B cell (primary cell): ENCODE measurements at regions not wholly inside any gene's neighbourhood (a gene's known extent, or its start where the extent isn't known, plus 50 kb on each side); places are given as distances from the start of the nearest gene placed in this dataset.

Source experiments
- ATAC-seq: fragments of 200-7000 bp; cut with Tn5 transposase; one replicate; pipeline ENCODE4 v1.10.0; 2021; ENCODE audit warnings: low read depth, mild to moderate bottlenecking, moderate number of reproducible peaks, moderate library complexity
- CTCF ChIA-PET: fragments of 350-600 bp; sonication (Branson Sonifier 250); formaldehyde crosslinking; loops from one replicate; lab custom pipeline; 2021; ENCODE audit warnings: antibody characterized with exemption, inconsistent platforms; lab: Charles Lee
- POLR2A ChIA-PET: fragments of 350-600 bp; sonication (Branson Sonifier 250); formaldehyde crosslinking; loops from one replicate; lab custom pipeline; 2021; ENCODE audit warnings: antibody characterized with exemption; lab: Charles Lee
- DNase-seq: peaks from one replicate; pipeline ENCODE4 v3.0.0; 2013
- H2AFZ ChIP-seq: 2 replicates; pipeline ENCODE4 v1.6.1; 2012; ENCODE audit warnings: mild to moderate bottlenecking, low read depth, low read length; ENCODE audit not compliant: insufficient read depth, poor library complexity, severe bottlenecking
- H3K27ac ChIP-seq, 2 donors: 1 replicate in 1 of 2; 2 replicates in 1 of 2; pipeline ENCODE4 v1.5.1; 2012 to 2013; ENCODE audit warnings: low read length in 2 of 2, mild to moderate bottlenecking in 2 of 2, moderate library complexity in 1 of 2
- H3K27me3 ChIP-seq, 4 experiments: fragments of 200-600 bp in 1 of 4; sonication (generic) in 1 of 4; replicated peaks in 1 of 4; 1 replicate in 2 of 4; 2 replicates in 2 of 4; pipeline versions ENCODE4 v1.6.1 to v1.7.0; 2013 to 2016; ENCODE audit warnings: low read length in 3 of 4, mild to moderate bottlenecking in 2 of 4, mixed read lengths in 1 of 4, moderate library complexity in 1 of 4; ENCODE audit not compliant: insufficient read depth in 4 of 4, control insufficient read depth in 3 of 4; ENCODE audit errors: control extremely low read depth in 1 of 4
- H3K36me3 ChIP-seq, 2 experiments: replicated peaks in 1 of 2; 1 replicate in 1 of 2; 2 replicates in 1 of 2; pipeline versions ENCODE4 v1.6.1 to v1.7.1; 2013; ENCODE audit warnings: low read length in 1 of 2; ENCODE audit not compliant: insufficient read depth in 2 of 2, control insufficient read depth in 1 of 2; ENCODE audit errors: control extremely low read depth in 1 of 2, extremely low read depth in 1 of 2
- H3K4me1 ChIP-seq, 2 donors: fragments of 200-600 bp in 1 of 2; sonication (generic) in 1 of 2; 1 replicate in 1 of 2; 2 replicates in 1 of 2; pipeline versions ENCODE4 v1.5.1 to v1.6.1; 2013 to 2017; ENCODE audit warnings: low read length in 2 of 2; ENCODE audit not compliant: control insufficient read depth in 2 of 2, insufficient read depth in 2 of 2
- H3K4me2 ChIP-seq: replicated peaks from 2 replicates; pipeline ENCODE3; 2012; ENCODE audit warnings: mild to moderate bottlenecking, low read depth, low read length; ENCODE audit not compliant: poor library complexity, severe bottlenecking
- H3K4me3 ChIP-seq, 5 experiments: fragments of 200-600 bp in 1 of 5; sonication (generic) in 1 of 5; 1 replicate in 3 of 5; 2 replicates in 2 of 5; pipeline versions ENCODE4 v1.5.1 to v1.7.0; 2011 to 2016; ENCODE audit warnings: low read length in 4 of 5, mild to moderate bottlenecking in 4 of 5, low read depth in 2 of 5, control low read depth in 1 of 5, moderate library complexity in 1 of 5; ENCODE audit not compliant: insufficient read depth in 1 of 5; ENCODE audit errors: control extremely low read depth in 1 of 5, extremely low read depth in 1 of 5
- H3K79me2 ChIP-seq: fragments of 200-600 bp; sonication (generic); one replicate; pipeline ENCODE4 v1.6.0; 2016; ENCODE audit warnings: low read length; ENCODE audit not compliant: control insufficient read depth, insufficient read depth
- H3K9ac ChIP-seq: fragments of 200-600 bp; sonication (generic); 2 replicates; pipeline ENCODE4 v1.6.1; 2017; ENCODE audit warnings: mild to moderate bottlenecking, low read length, moderate library complexity
- H3K9me3 ChIP-seq, 3 donors: one replicate each; pipeline versions ENCODE4 v1.6.1 to v1.7.1; 2013; ENCODE audit warnings: low read length in 2 of 3; ENCODE audit not compliant: control insufficient read depth in 2 of 3, insufficient read depth in 1 of 3; ENCODE audit errors: control extremely low read depth in 1 of 3
- H4K20me1 ChIP-seq: 2 replicates; pipeline ENCODE4 v1.6.0; 2012; ENCODE audit warnings: mild to moderate bottlenecking, low read length; ENCODE audit not compliant: insufficient read depth, control insufficient read depth, poor library complexity, severe bottlenecking
- H3K27ac Mint-ChIP-seq: one replicate; pipeline ENCODE4 v1.8.0; 2021; ENCODE audit warnings: mixed read lengths
- H3K27me3 Mint-ChIP-seq: one replicate; pipeline ENCODE4 v1.8.0; 2021; ENCODE audit warnings: mixed read lengths
- H3K4me1 Mint-ChIP-seq: one replicate; pipeline ENCODE4 v1.8.0; 2021; ENCODE audit warnings: mixed read lengths
- H3K4me3 Mint-ChIP-seq: one replicate; pipeline ENCODE4 v1.8.0; 2021; ENCODE audit warnings: mixed read lengths
- H3K9me3 Mint-ChIP-seq: one replicate; pipeline ENCODE4 v1.8.0; 2022; ENCODE audit warnings: mixed read lengths; ENCODE audit not compliant: insufficient read depth
- CTCF ChIP-seq: fragments of 200-600 bp; IDR thresholded peaks from one replicate; pipeline ENCODE4 v1.8.0; 2022; ENCODE audit warnings: antibody characterized with exemption, mild to moderate bottlenecking
- EZH2 ChIP-seq: IDR thresholded peaks from 2 replicates; pipeline ENCODE4 v1.6.1; 2012; ENCODE audit warnings: borderline replicate concordance, low read depth, mild to moderate bottlenecking, moderate library complexity, low read length; ENCODE audit not compliant: insufficient read depth, poor library complexity, severe bottlenecking
- WGBS: methylation state at CpG from one replicate; pipeline ENCODE4 v1.1.5; 2013; ENCODE audit warnings: missing lambda C conversion rate; ENCODE audit not compliant: insufficient coverage; 5-methylcytosine and 5-hydroxymethylcytosine counted together
- intact Hi-C: fragments of 100-400 bp; cut with micrococcal nuclease; formaldehyde crosslinking; loops from one replicate; pipeline ENCODE4 v1.10.0; 2022

DNA sequence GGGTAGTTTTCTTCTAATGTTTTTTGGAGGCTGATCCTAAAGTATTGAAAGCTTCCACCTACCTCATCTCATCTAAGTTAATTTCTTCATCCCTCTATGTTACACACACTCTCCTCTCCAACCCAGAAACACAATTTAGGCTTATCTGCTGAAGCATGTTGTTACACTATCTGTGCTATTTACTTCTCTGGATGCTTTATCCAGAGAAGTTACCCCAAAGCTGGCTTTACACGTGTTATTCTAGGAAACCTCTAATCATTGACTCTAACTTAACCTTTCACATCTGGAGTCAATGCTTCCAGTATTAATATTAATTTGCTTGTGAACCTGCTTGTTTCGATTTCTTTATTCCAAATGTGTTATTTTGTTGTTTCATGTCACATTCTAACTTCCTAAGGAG lies 87.3 kb upstream of the NMU start:
- WGBS = no CpG with 5 or more reads among the region's 2 CpGs

DNA sequence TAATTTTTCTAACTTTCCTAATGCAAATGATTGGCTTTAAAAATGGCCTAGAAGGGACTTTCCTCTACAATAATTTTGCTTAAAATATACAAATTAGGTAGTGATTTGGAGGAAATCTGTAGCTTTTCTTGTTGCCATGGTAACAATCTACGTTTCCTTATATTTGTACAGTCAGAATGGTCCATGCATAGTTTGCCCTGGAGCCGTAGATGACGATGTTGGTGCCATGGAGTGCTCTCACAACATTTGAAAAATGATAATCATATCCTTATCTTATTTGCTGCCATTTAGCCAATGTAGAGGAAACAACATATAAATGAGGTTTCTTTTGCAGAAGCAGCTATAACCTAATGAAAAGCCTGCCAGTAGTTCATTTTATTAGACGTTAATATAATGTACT lies 89.0 kb upstream of the NMU start:
- Mint-ChIP-seq H3K9me3 (no peaks in the 10 kb centered on the region), H3K27ac (no peak overlapping the region), H3K4me1 (no peaks in the 10 kb centered on the region), H3K27me3 (peaks cover 3% of the 10 kb centered on the region), H3K4me3 (no peak overlapping the region)
- H4K20me1 ChIP-seq = no peaks in the 10 kb centered on the region
- no peak overlapping the region for H3K9ac ChIP-seq
- no peaks in the 10 kb centered on the region for H3K4me1 ChIP-seq
- H3K4me3 ChIP-seq = no peak overlapping the region
- H3K4me2 ChIP-seq = no peak overlapping the region
- ATAC-seq (no peak), DNase-seq (peak; percentile 4)
- H3K79me2 ChIP-seq = no peaks in the 10 kb centered on the region
- H3K36me3 ChIP-seq = no peaks in the 10 kb centered on the region
- intact Hi-C loops = no loop called here
- ChIA-PET CTCF (no interaction called here), POLR2A (no interaction called here)
- no peak overlapping the region for H2AFZ ChIP-seq
- H3K27me3 ChIP-seq = peaks cover 0 to 6% (median 0%) of the 10 kb centered on the region in 4 experiments
- H3K27ac ChIP-seq = no peak overlapping the region
- H3K9me3 ChIP-seq = peaks cover 0 to 3% (median 0%) of the 10 kb centered on the region in 3 donors
- TF ChIP-seq CTCF (no peak), EZH2 (no peak)
- WGBS = no CpG with 5 or more reads among the region's 4 CpGs

More for the DNA sequence above, 87.3 kb upstream of the NMU start:
- Mint-ChIP-seq H3K27ac (no peak overlapping the region), H3K4me1 (no peaks in the 10 kb centered on the region), H3K9me3 (no peaks in the 10 kb centered on the region), H3K27me3 (no peaks in the 10 kb centered on the region), H3K4me3 (no peak overlapping the region)
- H3K9ac ChIP-seq = no peak overlapping the region
- H4K20me1 ChIP-seq = no peaks in the 10 kb centered on the region
- ChIA-PET POLR2A (no interaction called here), CTCF (no interaction called here)
- no peaks in the 10 kb centered on the region for H3K36me3 ChIP-seq
- no peak overlapping the region for H3K27ac ChIP-seq
- peaks cover 0 to 4% (median 0%) of the 10 kb centered on the region in 4 experiments for H3K27me3 ChIP-seq
- no peaks in the 10 kb centered on the region for H3K79me2 ChIP-seq
- no peak overlapping the region for H3K4me2 ChIP-seq
- DNase-seq (no peak), ATAC-seq (no peak)
- no peak overlapping the region for H3K4me3 ChIP-seq
- H3K9me3 ChIP-seq = peaks cover 0 to 1% (median 0%) of the 10 kb centered on the region in 3 donors
- H3K4me1 ChIP-seq = no peaks in the 10 kb centered on the region
- H2AFZ ChIP-seq = no peak overlapping the region
- intact Hi-C loops = no loop called here
- TF ChIP-seq EZH2 (no peak), CTCF (no peak)
